Sigmoid colon (tissue), 6 donors: ENCODE measurements at regions not wholly inside any gene's neighbourhood (a gene's known extent, or its start where the extent isn't known, plus 50 kb on each side); places are given as distances from the start of the nearest gene placed in this dataset.

Experiments used
- DNase-seq: peaks from one replicate; pipeline ENCODE4 v3.0.0-alpha.2; 2019
- H3K27ac ChIP-seq, 4 donors: fragments of 200-600 bp; sonication (generic); one replicate each; pipeline ENCODE4 v1.5.1; 2016 to 2019; ENCODE audit warnings: mild to moderate bottlenecking in 1 of 4
- H3K27me3 ChIP-seq, 3 donors: fragments of 200-600 bp; sonication (generic); one replicate each; pipeline ENCODE4 v1.5.1; 2019; ENCODE audit warnings: mild to moderate bottlenecking in 1 of 3
- H3K36me3 ChIP-seq, 4 donors: fragments of 200-600 bp; sonication (generic); one replicate each; pipeline ENCODE4 v1.5.1; 2016 to 2019
- H3K4me1 ChIP-seq, 4 donors: fragments of 200-600 bp; sonication (generic); one replicate each; pipeline ENCODE4 v1.5.1; 2017 to 2019
- H3K4me3 ChIP-seq, 4 donors: fragments of 200-600 bp; sonication (generic); one replicate each; pipeline ENCODE4 v1.5.1; 2017 to 2019; ENCODE audit warnings: mild to moderate bottlenecking in 2 of 4, moderate library complexity in 1 of 4
- H3K9me3 ChIP-seq, 4 donors: fragments of 200-600 bp in 3 of 4; sonication (generic) in 3 of 4; one replicate each; pipeline versions ENCODE4 v1.5.1 to v1.6.1; 2013 to 2019
- EP300 ChIP-seq, 4 donors: sonication (generic); formaldehyde crosslinking; IDR thresholded peaks; one replicate each; pipeline ENCODE4 v1.6.1; 2017; ENCODE audit warnings: antibody characterized with exemption in 4 of 4
- POLR2A ChIP-seq, 2 donors: fragments of 450-650 bp; IDR thresholded peaks; one replicate each; pipeline ENCODE4 v1.6.1; 2016; ENCODE audit warnings: antibody characterized with exemption in 2 of 2, mild to moderate bottlenecking in 2 of 2, moderate library complexity in 2 of 2
- POLR2AphosphoS5 ChIP-seq, 4 donors: sonication (generic); formaldehyde crosslinking; IDR thresholded peaks; one replicate each; pipeline ENCODE4 v1.6.1; 2017; ENCODE audit warnings: antibody characterized with exemption in 4 of 4
- WGBS, 2 donors: extraction: QIAGEN DNeasy Blood & Tissue Kit; methylation state at CpG; one replicate each; pipeline ENCODE4 v1.1.7; 2013; 5-methylcytosine and 5-hydroxymethylcytosine counted together
- intact Hi-C: fragments of 100-400 bp; cut with DNase I; formaldehyde crosslinking; loops from one replicate; pipeline ENCODE4 v1.15.1; 2023
- TF ChIP-seq, protein P1 (sequence below), 4 experiments: fragments of 450-650 bp in 3 of 4; fragments of 200-600 bp in 1 of 4; IDR thresholded peaks; one replicate each; pipeline ENCODE4 v1.5.1; 2016 to 2019; ENCODE audit warnings: antibody characterized with exemption in 4 of 4, mild to moderate bottlenecking in 3 of 4, moderate library complexity in 2 of 4
- donor health status: healthy with polysubstance abuse.
- donor health status: healthy.

- H3K4me3 ChIP-seq: no peak overlapping the region
- no peak overlapping the region for H3K27ac ChIP-seq
- DNase-seq: no peak
- intact Hi-C loops: no loop called here
- TF ChIP-seq POLR2AphosphoS5 (IDR thresholded peaks at IDR 0.05): no peak
- TF ChIP-seq EP300 (IDR thresholded peaks at IDR 0.05): no peak
- TF ChIP-seq POLR2A (IDR thresholded peaks at IDR 0.05): no peak
- TF ChIP-seq, protein P1, sequence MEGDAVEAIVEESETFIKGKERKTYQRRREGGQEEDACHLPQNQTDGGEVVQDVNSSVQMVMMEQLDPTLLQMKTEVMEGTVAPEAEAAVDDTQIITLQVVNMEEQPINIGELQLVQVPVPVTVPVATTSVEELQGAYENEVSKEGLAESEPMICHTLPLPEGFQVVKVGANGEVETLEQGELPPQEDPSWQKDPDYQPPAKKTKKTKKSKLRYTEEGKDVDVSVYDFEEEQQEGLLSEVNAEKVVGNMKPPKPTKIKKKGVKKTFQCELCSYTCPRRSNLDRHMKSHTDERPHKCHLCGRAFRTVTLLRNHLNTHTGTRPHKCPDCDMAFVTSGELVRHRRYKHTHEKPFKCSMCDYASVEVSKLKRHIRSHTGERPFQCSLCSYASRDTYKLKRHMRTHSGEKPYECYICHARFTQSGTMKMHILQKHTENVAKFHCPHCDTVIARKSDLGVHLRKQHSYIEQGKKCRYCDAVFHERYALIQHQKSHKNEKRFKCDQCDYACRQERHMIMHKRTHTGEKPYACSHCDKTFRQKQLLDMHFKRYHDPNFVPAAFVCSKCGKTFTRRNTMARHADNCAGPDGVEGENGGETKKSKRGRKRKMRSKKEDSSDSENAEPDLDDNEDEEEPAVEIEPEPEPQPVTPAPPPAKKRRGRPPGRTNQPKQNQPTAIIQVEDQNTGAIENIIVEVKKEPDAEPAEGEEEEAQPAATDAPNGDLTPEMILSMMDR (IDR thresholded peaks at IDR 0.05): no peak
- no peaks in the 10 kb centered on the region for H3K36me3 ChIP-seq
- no peaks in the 10 kb centered on the region for H3K27me3 ChIP-seq
- H3K9me3 ChIP-seq: no peaks in the 10 kb centered on the region
- H3K4me1 ChIP-seq: no peaks in the 10 kb centered on the region
- WGBS, 2 donors: 94% methylated on average over 5 of the region's 5 CpGs
These were observed 868.8 kb downstream of the EPHA4 start for GRCh38 chr2:220703279-220703678.

- 91 to 94% methylated on average over 4 of the region's 4 CpGs for WGBS, 2 donors
- H3K9me3 ChIP-seq: no peaks in the 10 kb centered on the region
- H3K27me3 ChIP-seq: no peaks in the 10 kb centered on the region
- TF ChIP-seq, protein P1 (IDR thresholded peaks at IDR 0.05): no peak
- TF ChIP-seq POLR2A (IDR thresholded peaks at IDR 0.05): no peak
- no peak for TF ChIP-seq POLR2AphosphoS5 (IDR thresholded peaks at IDR 0.05)
- TF ChIP-seq EP300 (IDR thresholded peaks at IDR 0.05): no peak
- intact Hi-C loops: no loop called here
- no peak overlapping the region for H3K4me3 ChIP-seq
- no peaks in the 10 kb centered on the region for H3K36me3 ChIP-seq
- no peak for DNase-seq
- H3K4me1 ChIP-seq: no peaks in the 10 kb centered on the region
- H3K27ac ChIP-seq: no peak overlapping the region
These were observed 868.0 kb downstream of the EPHA4 start for GRCh38 chr2:220704081-220704480.

DNA sequence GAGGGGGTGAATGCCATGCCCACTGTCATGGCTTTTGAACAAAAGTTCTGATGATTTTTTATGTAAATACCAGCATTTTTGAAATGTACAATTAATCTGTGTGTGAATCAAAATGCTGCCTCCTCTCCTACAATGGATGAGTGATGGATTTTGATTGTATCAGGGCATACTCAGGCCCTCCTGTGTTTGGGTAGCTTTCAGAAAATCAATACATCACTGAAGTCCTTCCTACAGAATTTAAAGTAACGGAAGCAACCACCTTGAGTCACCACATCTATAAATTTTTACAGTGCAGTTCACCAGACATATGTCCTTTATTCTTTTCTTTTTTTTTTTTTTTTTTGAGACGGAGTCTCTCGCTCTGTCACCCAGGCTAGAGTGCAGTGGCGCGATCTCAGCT is 867.3 kb downstream of the EPHA4 start:
- intact Hi-C loops: no loop called here
- Histone ChIP-seq H3K27ac (no peak overlapping the region), H3K27me3 (no peaks in the 10 kb centered on the region), H3K4me3 (no peak overlapping the region), H3K36me3 (no peaks in the 10 kb centered on the region), H3K9me3 (no peaks in the 10 kb centered on the region), H3K4me1 (no peaks in the 10 kb centered on the region)
- DNase-seq: no peak
- WGBS, 2 donors: 83 to 94% methylated on average over 5 of the region's 5 CpGs
- no peak for TF ChIP-seq POLR2A (IDR thresholded peaks at IDR 0.05)
- TF ChIP-seq, protein P1 (IDR thresholded peaks at IDR 0.05): no peak

DNA sequence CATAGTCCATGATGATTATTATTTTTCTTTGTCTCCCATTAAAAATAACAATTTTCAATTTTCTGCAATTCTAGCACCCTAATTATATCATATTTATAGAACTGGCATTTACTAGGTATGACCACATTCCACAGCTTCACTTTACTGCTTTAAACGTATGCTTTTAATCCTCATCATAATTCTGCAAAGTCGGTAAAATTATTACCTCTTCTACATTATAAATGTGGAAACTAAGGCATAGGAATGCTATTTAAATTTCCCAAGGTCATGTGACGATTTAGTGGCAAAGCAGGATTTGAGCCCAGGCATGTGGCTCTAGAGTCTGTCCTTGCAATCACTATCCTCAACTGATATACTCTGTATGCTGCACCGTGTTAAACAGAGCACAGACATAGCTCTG is 866.4 kb downstream of the EPHA4 start:
- 83 to 91% methylated on average over 4 of the region's 4 CpGs for WGBS, 2 donors
- Histone ChIP-seq H3K27ac (no peak overlapping the region), H3K36me3 (no peaks in the 10 kb centered on the region), H3K9me3 (no peaks in the 10 kb centered on the region), H3K4me1 (no peaks in the 10 kb centered on the region), H3K27me3 (no peaks in the 10 kb centered on the region), H3K4me3 (no peak overlapping the region)
- intact Hi-C loops: no loop called here
- no peak for TF ChIP-seq POLR2A (IDR thresholded peaks at IDR 0.05)
- TF ChIP-seq POLR2AphosphoS5 (IDR thresholded peaks at IDR 0.05): no peak
- TF ChIP-seq, protein P1 (IDR thresholded peaks at IDR 0.05): no peak
- no peak for DNase-seq

- intact Hi-C loops: no loop called here
- no peak for DNase-seq
- Histone ChIP-seq H3K27ac (no peak overlapping the region), H3K4me1 (no peaks in the 10 kb centered on the region), H3K27me3 (no peaks in the 10 kb centered on the region), H3K4me3 (no peak overlapping the region), H3K9me3 (no peaks in the 10 kb centered on the region), H3K36me3 (no peaks in the 10 kb centered on the region)
- no peak for TF ChIP-seq EP300 (IDR thresholded peaks at IDR 0.05)
- no peak for TF ChIP-seq POLR2A (IDR thresholded peaks at IDR 0.05)
- no peak for TF ChIP-seq POLR2AphosphoS5 (IDR thresholded peaks at IDR 0.05)
- TF ChIP-seq, protein P1 (IDR thresholded peaks at IDR 0.05): no peak
- 76 to 91% methylated on average over 3 of the region's 3 CpGs for WGBS, 2 donors
These were observed 864.8 kb downstream of the EPHA4 start for GRCh38 chr2:220707261-220707660.
